OCI-LY3 (cell line): ENCODE measurements at regions not wholly inside any gene's neighbourhood (a gene's known extent, or its start where the extent isn't known, plus 50 kb on each side); places are given as distances from the start of the nearest gene placed in this dataset.

Experiments used
- CTCF ChIP-seq: fragments of 200-600, 300-600 bp; sonication (generic); IDR thresholded peaks from 2 replicates; pipeline ENCODE4 v1.5.1; 2014; ENCODE audit warnings: antibody characterized with exemption, low read length, low read depth
- EZH2phosphoT487 ChIP-seq: fragments of 200-600 bp; shearing (Covaris generic); IDR thresholded peaks from 2 replicates; pipeline ENCODE4 v1.6.1; 2018; ENCODE audit warnings: antibody characterized with exemption, mixed run types, low read depth

GRCh38 chr10:108404155-108404554, 1239.6 kb upstream of the SORCS1 start:
- TF ChIP-seq CTCF (no peak), EZH2phosphoT487 (no peak)
